Prostate gland (tissue), 2 donors: ENCODE measurements at regions not wholly inside any gene's neighbourhood (a gene's known extent, or its start where the extent isn't known, plus 50 kb on each side); places are given as distances from the start of the nearest gene placed in this dataset.

ENCODE experiments used
- CTCF ChIP-seq, 4 experiments: fragments of 200-600 bp in 2 of 4; fragments of 450-650 bp in 2 of 4; sonication (generic) in 2 of 4; IDR thresholded peaks; 1 replicate in 3 of 4; 2 replicates in 1 of 4; pipeline ENCODE4 v1.5.1; 2016 to 2019; ENCODE audit warnings: antibody characterized with exemption in 4 of 4, mild to moderate bottlenecking in 2 of 4, moderate library complexity in 2 of 4
- POLR2AphosphoS5 ChIP-seq: sonication (generic); formaldehyde crosslinking; IDR thresholded peaks from one replicate; pipeline ENCODE4 v1.6.1; 2017; ENCODE audit warnings: antibody characterized with exemption

DNA sequence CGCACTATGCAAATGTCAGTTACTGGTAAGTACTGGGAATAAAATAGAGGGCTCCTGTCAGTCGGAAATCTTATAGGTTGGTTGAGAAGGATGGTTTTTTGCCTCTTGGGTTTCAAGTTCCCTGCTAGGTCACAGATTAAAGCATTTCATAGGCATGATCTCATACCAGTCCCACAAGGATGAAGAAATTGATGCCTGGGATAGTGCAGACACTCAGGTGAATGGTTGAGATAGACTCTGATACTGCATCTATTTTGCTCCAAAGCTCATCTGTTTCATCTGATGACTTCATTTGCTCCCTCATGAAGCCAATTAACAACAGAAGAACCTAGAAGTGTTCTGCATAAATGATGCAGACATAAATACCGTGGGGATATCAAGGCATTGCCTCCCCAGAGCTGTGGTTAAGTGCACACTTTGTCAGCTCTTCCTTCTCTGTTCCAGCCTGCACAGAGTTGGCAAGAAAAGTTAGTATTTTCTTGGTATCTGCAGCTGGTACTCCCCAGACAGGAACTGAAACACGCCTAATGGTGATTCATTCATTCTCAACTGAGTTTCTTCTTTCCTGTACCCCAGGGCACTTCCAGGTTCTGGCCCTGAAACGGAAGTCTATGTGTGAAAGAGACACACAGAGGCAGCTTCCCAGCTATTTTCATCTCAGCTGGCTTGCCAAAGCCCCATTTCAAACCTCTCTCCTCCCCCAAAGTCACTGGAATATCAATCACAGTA is 418.3 kb upstream of the SALL1 start:
- no peak for TF ChIP-seq POLR2AphosphoS5
- TF ChIP-seq CTCF (IDR thresholded peaks at IDR 0.05), result no peak
